Psoas muscle (tissue), 7 donors: ENCODE measurements at regions not wholly inside any gene's neighbourhood (a gene's known extent, or its start where the extent isn't known, plus 50 kb on each side); places are given as distances from the start of the nearest gene placed in this dataset.
"Not testable (repeated sequence)": the region's sequence is repeated elsewhere in the genome, so short reads cannot be mapped to it uniquely, and the experiment has no call there.

ENCODE experiments used
- ATAC-seq, 4 donors: fragments of 200-7000 bp; cut with Tn5 transposase; one replicate each; pipeline ENCODE4 v1.9.1; 2020; ENCODE audit warnings: moderate library complexity in 3 of 4, mild to moderate bottlenecking in 2 of 4
- DNase-seq, 2 donors: peaks; one replicate each; pipeline ENCODE4 v3.0.0-alpha.2; 2020
- H3K27ac ChIP-seq: fragments of 200-600 bp; one replicate; pipeline ENCODE4 v1.8.0; 2022
- H3K27me3 ChIP-seq, 3 donors: fragments of 200-600 bp in 1 of 3; one replicate each; pipeline versions ENCODE4 v1.6.1 to v1.8.0; 2013 to 2022; ENCODE audit warnings: low read length in 2 of 3, mild to moderate bottlenecking in 2 of 3, moderate library complexity in 1 of 3; ENCODE audit not compliant: insufficient read depth in 3 of 3
- H3K36me3 ChIP-seq, 2 donors: fragments of 200-600 bp in 1 of 2; one replicate each; pipeline versions ENCODE4 v1.6.1 to v1.8.0; 2013 to 2022; ENCODE audit warnings: low read depth in 1 of 2, mild to moderate bottlenecking in 1 of 2, moderate library complexity in 1 of 2; ENCODE audit not compliant: insufficient read depth in 1 of 2
- H3K4me1 ChIP-seq: fragments of 200-600 bp; one replicate; pipeline ENCODE4 v1.8.0; 2022
- H3K4me3 ChIP-seq: fragments of 200-600 bp; one replicate; pipeline ENCODE4 v1.8.0; 2022; ENCODE audit warnings: mild to moderate bottlenecking
- H3K9me3 ChIP-seq: fragments of 200-600 bp; one replicate; pipeline ENCODE4 v1.8.0; 2022
- CTCF ChIP-seq: fragments of 200-600 bp; IDR thresholded peaks from one replicate; pipeline ENCODE4 v1.8.0; 2022; ENCODE audit warnings: antibody characterized with exemption
- WGBS, 3 donors: extraction: QIAGEN DNeasy Blood & Tissue Kit; methylation state at CpG; one replicate each; pipeline versions ENCODE4 v1.1.6 to v1.1.7; 2013; 5-methylcytosine and 5-hydroxymethylcytosine counted together
- intact Hi-C, 2 donors: fragments of 100-400 bp; cut with DNase I; formaldehyde crosslinking; loops; one replicate each; pipeline versions ENCODE4 v1.11.0 to v1.14.2; 2022
- donor health status: healthy with polysubstance abuse.
- donor health status: DM: no; HTN: no; CAD: no; lungs with moderate emphysema.
- donor health status: Bipolar disorder and iron deficiency.
- donor health status: healthy.
- donor health status: DM: yes; HTN: yes; CAD: no.
- donor health status: DM: no; HTN: no; CAD: no.
- donor health status: DM: yes; HTN: yes; CAD: no.

- H3K27me3 ChIP-seq, H3K27ac ChIP-seq, H3K4me1 ChIP-seq, H3K4me3 ChIP-seq, H3K9me3 ChIP-seq, DNase-seq, ATAC-seq, intact Hi-C loops, H3K36me3 ChIP-seq: not testable (repeated sequence)
- 70 to 76% (median 76%) methylated on average over 6 of the region's 6 CpGs for WGBS, 3 donors
Observed at GRCh38 chr4:8945506-8945905, 73.9 kb upstream of the HMX1 start.

DNA sequence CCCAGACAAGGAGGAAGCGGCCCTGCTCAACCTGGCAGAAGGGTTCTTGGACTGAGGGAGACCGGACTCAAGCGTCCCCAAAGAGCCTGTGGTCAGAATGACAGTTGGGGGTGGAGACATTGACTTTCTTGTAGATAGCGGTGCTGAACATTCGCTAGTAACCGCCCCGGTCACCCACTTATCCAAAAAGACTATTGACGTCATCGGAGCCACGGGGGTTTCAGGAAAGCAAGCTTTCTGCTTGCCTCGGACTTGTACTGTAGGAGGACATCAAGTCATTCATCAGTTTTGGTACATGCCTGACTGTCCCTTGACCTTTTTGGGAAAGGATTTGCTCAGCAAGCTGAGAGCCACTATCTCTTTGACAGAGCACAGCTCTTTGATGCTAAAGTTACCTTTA is 71.7 kb upstream of the HMX1 start:
- WGBS, 3 donors: 80 to 88% (median 81%) methylated on average over 11 of the region's 11 CpGs
- DNase-seq, intact Hi-C loops, H3K4me3 ChIP-seq, H3K4me1 ChIP-seq, ATAC-seq, H3K9me3 ChIP-seq, H3K36me3 ChIP-seq, H3K27me3 ChIP-seq, H3K27ac ChIP-seq: not testable (repeated sequence)

- H3K27ac ChIP-seq, intact Hi-C loops, H3K27me3 ChIP-seq, DNase-seq, H3K9me3 ChIP-seq, H3K4me3 ChIP-seq, H3K4me1 ChIP-seq, H3K36me3 ChIP-seq, ATAC-seq: not testable (repeated sequence)
- WGBS, 3 donors: 82 to 88% (median 85%) methylated on average over 11 of the region's 11 CpGs
Observed at GRCh38 chr4:8942088-8942487, 70.4 kb upstream of the HMX1 start.

DNA sequence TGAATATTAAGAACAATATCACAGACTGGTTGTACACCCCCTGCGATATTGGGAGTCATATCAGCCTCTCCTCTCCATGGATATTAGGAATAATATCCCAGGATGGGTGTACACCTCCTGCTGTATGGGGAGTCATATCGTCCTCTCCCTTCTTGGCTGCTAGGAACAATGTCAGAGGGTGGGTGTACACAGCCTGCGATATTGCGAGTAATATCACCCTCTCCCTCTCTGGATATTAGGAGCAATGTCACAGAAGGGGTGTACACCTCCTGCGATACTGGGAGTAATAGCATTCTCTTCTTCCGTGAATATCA is 69.8 kb upstream of the HMX1 start:
- WGBS, 3 donors: 65 to 69% (median 69%) methylated on average over 6 of the region's 6 CpGs
- H3K9me3 ChIP-seq, H3K27me3 ChIP-seq, H3K27ac ChIP-seq, H3K4me1 ChIP-seq, intact Hi-C loops, H3K4me3 ChIP-seq, DNase-seq, ATAC-seq, H3K36me3 ChIP-seq: not testable (repeated sequence)

DNA sequence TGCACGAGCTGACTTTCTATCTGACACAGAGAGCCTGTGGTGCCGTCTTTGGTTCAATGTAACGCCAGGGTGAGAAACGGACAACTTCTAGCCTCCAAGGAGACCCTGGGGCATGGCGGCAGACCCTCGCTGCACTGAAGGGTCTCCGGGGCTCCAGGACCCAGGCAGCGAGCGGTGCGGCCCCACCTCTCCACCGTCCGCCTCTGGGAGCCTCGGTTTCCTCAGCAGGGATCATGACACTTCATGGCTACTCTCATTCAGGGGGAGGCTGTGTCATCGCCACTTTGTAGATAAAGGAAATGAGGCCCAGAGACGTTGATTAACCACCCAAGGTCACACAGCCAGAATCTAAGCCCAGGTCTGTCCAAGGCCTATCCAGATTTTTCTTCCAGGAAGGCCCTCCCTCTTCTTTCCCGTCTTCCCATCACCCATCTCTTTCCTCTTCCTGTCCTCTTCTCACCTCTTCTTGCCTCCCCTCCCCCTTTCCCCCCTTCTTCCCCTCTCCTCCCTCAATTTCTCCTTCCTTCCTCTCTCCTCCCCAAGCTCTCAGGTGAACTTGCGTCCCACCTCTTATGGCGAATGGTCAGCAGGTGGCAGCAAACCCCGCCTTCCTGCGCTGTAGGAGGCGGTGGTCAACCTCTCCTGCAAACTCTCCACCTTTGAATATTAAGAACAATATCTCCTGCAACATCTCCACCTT is 69.3 kb upstream of the HMX1 start:
- Histone ChIP-seq H3K9me3 (no peaks in the 10 kb centered on the region), H3K27ac (no peak overlapping the region), H3K4me1 (no peaks in the 10 kb centered on the region), H3K36me3 (no peaks in the 10 kb centered on the region), H3K4me3 (no peak overlapping the region), H3K27me3 (peaks cover 0 to 6% (median 4%) of the 10 kb centered on the region in 3 donors)
- no peak for TF ChIP-seq CTCF
- ATAC-seq (no peak), DNase-seq (no peak)
- intact Hi-C loops: no loop called here
- 64 to 70% (median 65%) methylated on average over 21 of the region's 21 CpGs for WGBS, 3 donors

DNA sequence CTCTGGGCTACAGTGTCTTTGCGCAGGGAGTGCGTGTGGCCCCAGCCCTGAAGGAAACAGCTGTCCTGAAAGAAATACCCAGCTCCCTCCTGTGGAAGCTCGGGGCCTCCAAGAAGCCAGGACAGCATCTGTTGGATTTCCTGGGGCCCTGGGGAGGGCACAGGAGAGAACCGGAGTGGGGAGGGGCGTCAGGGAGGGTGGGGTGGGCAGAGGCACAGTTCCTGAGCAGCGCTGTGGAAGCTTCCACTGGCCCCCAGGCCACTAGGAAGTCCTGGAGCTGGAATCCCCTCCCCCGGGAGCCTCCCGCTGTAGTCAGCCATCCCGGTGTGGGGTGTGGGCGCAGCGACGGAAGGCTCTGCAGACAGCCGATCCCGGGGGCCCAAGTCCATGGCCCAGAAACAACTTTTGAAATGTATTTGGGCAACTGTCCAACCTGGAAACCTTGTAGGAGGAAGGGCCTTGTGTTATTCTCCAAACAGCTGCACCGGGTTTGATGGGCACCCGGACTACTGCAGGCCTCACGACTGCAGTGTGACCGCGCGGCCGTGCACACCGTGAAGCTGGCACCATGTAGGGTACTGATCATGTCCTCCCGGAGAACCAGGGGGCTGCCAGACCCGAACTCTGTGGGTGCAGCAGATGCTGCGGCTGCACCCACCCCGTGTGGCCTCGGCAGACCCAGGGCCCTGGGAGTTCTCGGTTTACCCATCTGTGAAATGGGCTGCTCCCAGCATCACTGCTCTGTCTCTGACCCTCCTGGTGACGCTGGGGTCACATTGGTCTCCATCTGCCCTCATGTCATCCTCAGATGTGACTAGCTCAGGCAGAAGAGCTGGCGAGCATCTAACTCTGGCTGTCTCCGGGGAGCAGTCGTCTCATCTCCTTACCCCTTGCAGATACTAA is 68.5 kb upstream of the HMX1 start:
- DNase-seq (no peak), ATAC-seq (no peak)
- H3K4me3 ChIP-seq: no peak overlapping the region
- no peak overlapping the region for H3K27ac ChIP-seq
- H3K36me3 ChIP-seq: no peaks in the 10 kb centered on the region
- H3K4me1 ChIP-seq: no peaks in the 10 kb centered on the region
- H3K9me3 ChIP-seq: no peaks in the 10 kb centered on the region
- WGBS, 3 donors: 23 to 27% (median 25%) methylated on average over 30 to 32 of the region's 32 CpGs
- intact Hi-C loops: no loop called here
- TF ChIP-seq CTCF: no peak
- H3K27me3 ChIP-seq: peaks cover 0 to 6% (median 4%) of the 10 kb centered on the region in 3 donors
